Mesenchymal stem cell (in vitro differentiated cells and primary cell): ENCODE measurements at regions not wholly inside any gene's neighbourhood (a gene's known extent, or its start where the extent isn't known, plus 50 kb on each side); places are given as distances from the start of the nearest gene placed in this dataset.

Experiments used
- DNase-seq: peaks from one replicate; pipeline ENCODE4 v3.0.0-alpha.2; 2013
- H2AFZ ChIP-seq: one replicate; pipeline ENCODE4 v1.6.1; 2013; ENCODE audit warnings: low read depth, mild to moderate bottlenecking, control low read depth, inconsistent platforms, low read length, moderate library complexity
- H2AK5ac ChIP-seq: 2 replicates; pipeline ENCODE4 v1.6.1; 2013; ENCODE audit warnings: low read length, moderate library complexity, mild to moderate bottlenecking, inconsistent platforms; ENCODE audit not compliant: severe bottlenecking
- H2BK120ac ChIP-seq: one replicate; pipeline ENCODE4 v1.6.1; 2013; ENCODE audit warnings: low read depth, mild to moderate bottlenecking, inconsistent platforms, low read length, moderate library complexity
- H2BK12ac ChIP-seq, 2 experiments: one replicate each; pipeline ENCODE4 v1.6.1; 2013; ENCODE audit warnings: inconsistent platforms in 2 of 2, low read length in 2 of 2, mild to moderate bottlenecking in 2 of 2, moderate library complexity in 2 of 2, control low read depth in 1 of 2
- H2BK15ac ChIP-seq: one replicate; pipeline ENCODE4 v1.6.1; 2013; ENCODE audit warnings: mild to moderate bottlenecking, low read depth, inconsistent platforms; ENCODE audit not compliant: poor library complexity, severe bottlenecking
- H2BK5ac ChIP-seq: 2 replicates; pipeline ENCODE4 v1.6.1; 2013; ENCODE audit warnings: low read depth, mild to moderate bottlenecking, low read length, control low read depth, inconsistent platforms; ENCODE audit not compliant: poor library complexity, severe bottlenecking
- H3K14ac ChIP-seq, 2 experiments: one replicate each; pipeline ENCODE4 v1.6.1; 2013; ENCODE audit warnings: inconsistent platforms in 2 of 2, low read length in 2 of 2, control low read depth in 1 of 2, mild to moderate bottlenecking in 1 of 2, moderate library complexity in 1 of 2
- H3K18ac ChIP-seq, 2 experiments: one replicate each; pipeline ENCODE4 v1.6.1; 2013; ENCODE audit warnings: inconsistent platforms in 2 of 2, low read length in 2 of 2, control low read depth in 1 of 2, low read depth in 1 of 2, mild to moderate bottlenecking in 1 of 2
- H3K23ac ChIP-seq, 2 experiments: one replicate each; pipeline ENCODE4 v1.6.1; 2013; ENCODE audit warnings: inconsistent platforms in 2 of 2, low read length in 2 of 2, mild to moderate bottlenecking in 2 of 2, moderate library complexity in 2 of 2, control low read depth in 1 of 2
- H3K27ac ChIP-seq: 2 replicates; pipeline ENCODE4 v1.5.1; 2013; ENCODE audit warnings: mild to moderate bottlenecking, moderate library complexity, low read length, control low read depth, inconsistent platforms; ENCODE audit not compliant: poor library complexity, severe bottlenecking
- H3K27me3 ChIP-seq, 2 experiments: 2 replicates each; pipeline versions ENCODE4 v1.6.1 to v1.7.0; 2013; ENCODE audit warnings: low read length in 2 of 2, mild to moderate bottlenecking in 2 of 2, moderate library complexity in 2 of 2, control low read depth in 1 of 2, inconsistent platforms in 1 of 2; ENCODE audit not compliant: control insufficient read depth in 1 of 2, insufficient read depth in 1 of 2
- H3K36me3 ChIP-seq, 2 experiments: 2 replicates each; pipeline versions ENCODE4 v1.6.1 to v1.7.0; 2013; ENCODE audit warnings: low read length in 2 of 2, control low read depth in 1 of 2, inconsistent platforms in 1 of 2, low read depth in 1 of 2, mild to moderate bottlenecking in 1 of 2; ENCODE audit not compliant: insufficient read depth in 2 of 2, control insufficient read depth in 1 of 2
- H3K4ac ChIP-seq, 2 experiments: one replicate each; pipeline ENCODE4 v1.6.1; 2013; ENCODE audit warnings: inconsistent platforms in 2 of 2, low read length in 2 of 2, mild to moderate bottlenecking in 2 of 2, moderate library complexity in 2 of 2, control low read depth in 1 of 2, low read depth in 1 of 2
- H3K4me1 ChIP-seq: 2 replicates; pipeline ENCODE4 v1.6.1; 2013; ENCODE audit warnings: low read depth, low read length, control low read depth; ENCODE audit not compliant: control insufficient read depth, insufficient read depth
- H3K4me2 ChIP-seq: 2 replicates; pipeline ENCODE4 v1.6.1; 2013; ENCODE audit warnings: low read length, mild to moderate bottlenecking, inconsistent platforms; ENCODE audit not compliant: poor library complexity, severe bottlenecking
- H3K4me3 ChIP-seq, 2 experiments: 2 replicates each; pipeline versions ENCODE4 v1.5.1 to v1.7.0; 2013; ENCODE audit warnings: low read length in 2 of 2, mild to moderate bottlenecking in 2 of 2, control low read depth in 1 of 2, low read depth in 1 of 2; ENCODE audit not compliant: insufficient read depth in 1 of 2
- H3K79me1 ChIP-seq: replicated peaks from 2 replicates; pipeline ENCODE4 v1.6.1; 2013; ENCODE audit warnings: mild to moderate bottlenecking, control low read depth, low read length, inconsistent platforms; ENCODE audit not compliant: poor library complexity, severe bottlenecking
- H3K9ac ChIP-seq: 2 replicates; pipeline ENCODE4 v1.7.0; 2013; ENCODE audit warnings: mild to moderate bottlenecking, low read length, moderate library complexity
- H3K9me3 ChIP-seq: 2 replicates; pipeline ENCODE4 v1.7.0; 2013; ENCODE audit warnings: mild to moderate bottlenecking, low read length; ENCODE audit not compliant: control insufficient read depth
- H4K8ac ChIP-seq: one replicate; pipeline ENCODE4 v1.6.1; 2013; ENCODE audit warnings: inconsistent platforms, mild to moderate bottlenecking, low read length, moderate library complexity
- H4K91ac ChIP-seq: one replicate; pipeline ENCODE4 v1.6.1; 2013; ENCODE audit warnings: mild to moderate bottlenecking, low read length, inconsistent platforms
- WGBS: methylation state at CpG from one replicate; pipeline ENCODE4 v1.1.7; 2013; ENCODE audit warnings: mixed read lengths; 5-methylcytosine and 5-hydroxymethylcytosine counted together

- Histone ChIP-seq H3K27ac (no peak overlapping the region), H2BK12ac (no peak overlapping the region), H3K23ac (no peak overlapping the region), H3K14ac (no peak overlapping the region), H3K27me3 (peaks cover 0 to 29% of the 10 kb centered on the region in 2 experiments), H4K91ac (no peak overlapping the region), H3K4ac (no peak overlapping the region), H3K4me1 (no peaks in the 10 kb centered on the region), H2BK5ac (no peak overlapping the region), H3K79me1 (no peaks in the 10 kb centered on the region), H2BK120ac (no peak overlapping the region), H4K8ac (no peak overlapping the region), H3K4me3 (peak overlapping the region in 1 of 2 experiments; percentile 16), H2AK5ac (no peak overlapping the region), H2AFZ (no peak overlapping the region), H3K18ac (no peak overlapping the region), H2BK15ac (no peak overlapping the region), H3K36me3 (no peaks in the 10 kb centered on the region), H3K9ac (no peak overlapping the region), H3K9me3 (no peaks in the 10 kb centered on the region), H3K4me2 (no peak overlapping the region)
- WGBS, result 61% methylated on average over 14 of the region's 14 CpGs
- peak; percentile 0 for DNase-seq
Measured at GRCh38 chr18:5772306-5773105, 122.8 kb downstream of the TMEM200C start.

- Histone ChIP-seq H2BK12ac (no peak overlapping the region), H3K18ac (no peak overlapping the region), H3K27me3 (peaks cover 0 to 34% of the 10 kb centered on the region in 2 experiments), H3K9me3 (no peaks in the 10 kb centered on the region), H3K23ac (no peak overlapping the region), H3K4me3 (no peak overlapping the region), H3K14ac (no peak overlapping the region), H4K8ac (no peak overlapping the region), H2AK5ac (no peak overlapping the region), H3K4me2 (no peak overlapping the region), H2BK15ac (no peak overlapping the region), H2BK5ac (no peak overlapping the region), H3K4ac (no peak overlapping the region), H4K91ac (no peak overlapping the region), H2AFZ (no peak overlapping the region), H2BK120ac (no peak overlapping the region), H3K79me1 (no peaks in the 10 kb centered on the region), H3K27ac (no peak overlapping the region), H3K9ac (no peak overlapping the region), H3K4me1 (no peaks in the 10 kb centered on the region), H3K36me3 (no peaks in the 10 kb centered on the region)
- WGBS, result 84% methylated on average over 5 of the region's 5 CpGs
- DNase-seq, result no peak
Measured at GRCh38 chr18:5771343-5771742, 124.0 kb downstream of the TMEM200C start.

- no peak overlapping the region for H3K18ac ChIP-seq
- no peak overlapping the region for H2BK5ac ChIP-seq
- no peak overlapping the region for H3K9ac ChIP-seq
- no peaks in the 10 kb centered on the region for H3K79me1 ChIP-seq
- H2BK120ac ChIP-seq, result no peak overlapping the region
- no peak overlapping the region for H2AFZ ChIP-seq
- H3K9me3 ChIP-seq, result no peaks in the 10 kb centered on the region
- H2AK5ac ChIP-seq, result no peak overlapping the region
- no peaks in the 10 kb centered on the region for H3K4me1 ChIP-seq
- peaks cover 0 to 34% of the 10 kb centered on the region in 2 experiments for H3K27me3 ChIP-seq
- DNase-seq, result no peak
- H3K4ac ChIP-seq, result no peak overlapping the region
- H2BK15ac ChIP-seq, result no peak overlapping the region
- no peak overlapping the region for H3K14ac ChIP-seq
- no peak overlapping the region for H4K91ac ChIP-seq
- H3K23ac ChIP-seq, result no peak overlapping the region
- no peak overlapping the region for H3K27ac ChIP-seq
- H2BK12ac ChIP-seq, result no peak overlapping the region
- 60% methylated on average over 4 of the region's 4 CpGs for WGBS
- H3K4me2 ChIP-seq, result no peak overlapping the region
- H4K8ac ChIP-seq, result no peak overlapping the region
- H3K4me3 ChIP-seq, result no peak overlapping the region
- no peaks in the 10 kb centered on the region for H3K36me3 ChIP-seq
Measured at GRCh38 chr18:5770176-5770575, 125.1 kb downstream of the TMEM200C start.

GRCh38 chr18:5768454-5768853 is 126.9 kb downstream of the TMEM200C start:
- no peak overlapping the region for H3K14ac ChIP-seq
- 63% methylated on average over 5 of the region's 6 CpGs for WGBS

More at GRCh38 chr18:5768454-5768853, 126.9 kb downstream of the TMEM200C start:
- Histone ChIP-seq H4K8ac (no peak overlapping the region), H2AK5ac (no peak overlapping the region), H3K4me2 (no peak overlapping the region), H3K27ac (no peak overlapping the region), H2BK15ac (no peak overlapping the region), H2AFZ (no peak overlapping the region), H2BK120ac (no peak overlapping the region), H2BK12ac (no peak overlapping the region), H3K36me3 (no peaks in the 10 kb centered on the region), H3K27me3 (peaks cover 0 to 34% of the 10 kb centered on the region in 2 experiments), H3K9me3 (no peaks in the 10 kb centered on the region), H3K79me1 (no peaks in the 10 kb centered on the region), H3K4ac (no peak overlapping the region), H4K91ac (no peak overlapping the region), H3K4me1 (no peaks in the 10 kb centered on the region), H3K18ac (no peak overlapping the region), H3K23ac (no peak overlapping the region), H2BK5ac (no peak overlapping the region), H3K4me3 (no peak overlapping the region), H3K9ac (no peak overlapping the region)
- DNase-seq, result no peak
